Astrocyte (in vitro differentiated cells and primary cell): ENCODE measurements at regions not wholly inside any gene's neighbourhood (a gene's known extent, or its start where the extent isn't known, plus 50 kb on each side); places are given as distances from the start of the nearest gene placed in this dataset.

ENCODE experiments used
- DNase-seq: peaks from one replicate; pipeline ENCODE4 v3.0.0-alpha.2; 2010; ENCODE audit warnings: low read depth
- FAIRE-seq: peaks from 2 replicates; lab custom pipeline; 2011; peaks lifted over from hg19 to GRCh38; lab: Jason Lieb, UNC
- H2AFZ ChIP-seq: 2 replicates; pipeline ENCODE4 v1.6.0; 2012; ENCODE audit warnings: low read depth, low read length, inconsistent platforms
- H3K27ac ChIP-seq: 2 replicates; pipeline ENCODE4 v1.5.1; 2011; ENCODE audit warnings: low read depth, low read length, inconsistent platforms
- H3K27me3 ChIP-seq: 2 replicates; pipeline ENCODE4 v1.6.0; 2011; ENCODE audit warnings: low read length, inconsistent platforms; ENCODE audit not compliant: insufficient read depth
- H3K36me3 ChIP-seq: 2 replicates; pipeline ENCODE4 v1.5.1; 2011; ENCODE audit warnings: low read length, inconsistent platforms; ENCODE audit not compliant: insufficient read depth
- H3K4me1 ChIP-seq: 2 replicates; pipeline ENCODE4 v1.5.1; 2011; ENCODE audit warnings: low read length, inconsistent platforms; ENCODE audit not compliant: insufficient read depth
- H3K4me2 ChIP-seq: 2 replicates; pipeline ENCODE4 v1.6.0; 2012; ENCODE audit warnings: low read length, inconsistent platforms
- H3K4me3 ChIP-seq: 2 replicates; pipeline ENCODE4 v1.5.1; 2011; ENCODE audit warnings: low read depth, mild to moderate bottlenecking, low read length, inconsistent platforms; ENCODE audit not compliant: insufficient read depth
- H3K79me2 ChIP-seq: 2 replicates; pipeline ENCODE4 v1.6.0; 2012; ENCODE audit warnings: mild to moderate bottlenecking, low read length, inconsistent platforms; ENCODE audit not compliant: insufficient read depth
- H3K9ac ChIP-seq: 2 replicates; pipeline ENCODE4 v1.6.0; 2012; ENCODE audit warnings: mild to moderate bottlenecking, low read length, inconsistent platforms
- H3K9me3 ChIP-seq: 2 replicates; pipeline ENCODE4 v1.5.1; 2012; ENCODE audit warnings: low read depth, mild to moderate bottlenecking, low read length, inconsistent platforms; ENCODE audit not compliant: insufficient read depth
- H4K20me1 ChIP-seq: 2 replicates; pipeline ENCODE4 v1.6.0; 2012; ENCODE audit warnings: low read length, inconsistent platforms; ENCODE audit not compliant: insufficient read depth
- H3K27ac Mint-ChIP-seq: one replicate; pipeline ENCODE4 v1.8.0; 2021; ENCODE audit warnings: mild to moderate bottlenecking, mixed read lengths; ENCODE audit not compliant: unreplicated experiment
- H3K27me3 Mint-ChIP-seq: one replicate; pipeline ENCODE4 v1.8.0; 2021; ENCODE audit warnings: low read depth, mixed read lengths; ENCODE audit not compliant: unreplicated experiment
- H3K36me3 Mint-ChIP-seq: one replicate; pipeline ENCODE4 v1.8.0; 2021; ENCODE audit warnings: low read depth, mixed read lengths; ENCODE audit not compliant: unreplicated experiment
- H3K4me1 Mint-ChIP-seq: one replicate; pipeline ENCODE4 v1.8.0; 2021; ENCODE audit warnings: low read depth, mixed read lengths; ENCODE audit not compliant: unreplicated experiment
- H3K4me3 Mint-ChIP-seq: one replicate; pipeline ENCODE4 v1.8.0; 2021; ENCODE audit warnings: mild to moderate bottlenecking, moderate library complexity, mixed read lengths; ENCODE audit not compliant: unreplicated experiment
- H3K9me3 Mint-ChIP-seq: one replicate; pipeline ENCODE4 v1.8.0; 2021; ENCODE audit warnings: mild to moderate bottlenecking, mixed read lengths; ENCODE audit not compliant: unreplicated experiment
- CTCF ChIP-seq: IDR thresholded peaks from 2 replicates; pipeline ENCODE4 v1.5.1; 2011; ENCODE audit warnings: low read depth, mild to moderate bottlenecking, inconsistent platforms, low read length, moderate library complexity; ENCODE audit not compliant: insufficient read depth
- EZH2 ChIP-seq: IDR thresholded peaks from 2 replicates; pipeline ENCODE4 v1.6.1; 2012; ENCODE audit warnings: mild to moderate bottlenecking, low read length, inconsistent platforms; ENCODE audit not compliant: insufficient read depth

GRCh38 chr18:70762812-70763211 is 474.0 kb downstream of the SOCS6 start:
- Histone ChIP-seq H3K9me3 (no peaks in the 10 kb centered on the region), H3K27me3 (no peaks in the 10 kb centered on the region), H3K9ac (no peak overlapping the region), H3K79me2 (no peaks in the 10 kb centered on the region), H3K36me3 (no peaks in the 10 kb centered on the region), H3K4me2 (no peak overlapping the region), H3K27ac (no peak overlapping the region), H4K20me1 (no peaks in the 10 kb centered on the region), H3K4me1 (no peaks in the 10 kb centered on the region), H2AFZ (no peak overlapping the region), H3K4me3 (no peak overlapping the region)
- no peak overlapping the region for H3K4me3 Mint-ChIP-seq
- H3K4me1 Mint-ChIP-seq: no peaks in the 10 kb centered on the region
- H3K9me3 Mint-ChIP-seq: peaks cover 5% of the 10 kb centered on the region
- DNase-seq (no peak), FAIRE-seq (no peak)
- no peak for TF ChIP-seq CTCF
- no peak for TF ChIP-seq EZH2
- H3K36me3 Mint-ChIP-seq: no peaks in the 10 kb centered on the region
- no peaks in the 10 kb centered on the region for H3K27me3 Mint-ChIP-seq
- H3K27ac Mint-ChIP-seq: no peak overlapping the region

GRCh38 chr18:70758780-70759179 is 469.9 kb downstream of the SOCS6 start:
- H3K4me1 ChIP-seq: no peaks in the 10 kb centered on the region
- no peaks in the 10 kb centered on the region for H3K79me2 ChIP-seq
- H2AFZ ChIP-seq: no peak overlapping the region
- Mint-ChIP-seq H3K4me3 (no peak overlapping the region), H3K4me1 (no peaks in the 10 kb centered on the region), H3K27ac (no peak overlapping the region), H3K27me3 (no peaks in the 10 kb centered on the region), H3K9me3 (peaks cover 6% of the 10 kb centered on the region), H3K36me3 (no peaks in the 10 kb centered on the region)
- no peaks in the 10 kb centered on the region for H3K27me3 ChIP-seq
- FAIRE-seq (no peak), DNase-seq (no peak)
- H3K9me3 ChIP-seq: no peaks in the 10 kb centered on the region
- no peak overlapping the region for H3K9ac ChIP-seq
- H3K4me3 ChIP-seq: no peak overlapping the region
- H3K27ac ChIP-seq: no peak overlapping the region
- no peak overlapping the region for H3K4me2 ChIP-seq
- TF ChIP-seq EZH2 (no peak), CTCF (no peak)
- no peaks in the 10 kb centered on the region for H3K36me3 ChIP-seq
- no peaks in the 10 kb centered on the region for H4K20me1 ChIP-seq

- H3K4me2 ChIP-seq: no peak overlapping the region
- no peaks in the 10 kb centered on the region for H3K27me3 Mint-ChIP-seq
- no peak overlapping the region for H3K4me3 ChIP-seq
- no peaks in the 10 kb centered on the region for H4K20me1 ChIP-seq
- DNase-seq (no peak), FAIRE-seq (no peak)
- no peaks in the 10 kb centered on the region for H3K9me3 ChIP-seq
- no peak overlapping the region for H3K9ac ChIP-seq
- no peak overlapping the region for H3K27ac Mint-ChIP-seq
- no peaks in the 10 kb centered on the region for H3K79me2 ChIP-seq
- no peak overlapping the region for H3K27ac ChIP-seq
- H3K4me3 Mint-ChIP-seq: no peak overlapping the region
- peaks cover 9% of the 10 kb centered on the region for H3K9me3 Mint-ChIP-seq
- H3K36me3 Mint-ChIP-seq: no peaks in the 10 kb centered on the region
- H3K4me1 ChIP-seq: no peaks in the 10 kb centered on the region
- H3K4me1 Mint-ChIP-seq: no peaks in the 10 kb centered on the region
- no peak overlapping the region for H2AFZ ChIP-seq
- H3K36me3 ChIP-seq: no peaks in the 10 kb centered on the region
- TF ChIP-seq CTCF (no peak), EZH2 (no peak)
- no peaks in the 10 kb centered on the region for H3K27me3 ChIP-seq
Observed at GRCh38 chr18:70754486-70754885, 465.6 kb downstream of the SOCS6 start.
